ENCODE measurements at regions not wholly inside any gene's neighbourhood (a gene's known extent, or its start where the extent isn't known, plus 50 kb on each side); places are given as distances from the start of the nearest gene placed in this dataset.
A peak's percentile ranks its signal among the peaks of the same experiment; 100 is the strongest.

- WGBS = 78% methylated on average over 3 of the region's 3 CpGs
- peaks cover 4 to 24% (median 22%) of the 10 kb centered on the region in 4 donors for H3K4me1 ChIP-seq (ENCODE audit: control insufficient read depth in 4 of 4, insufficient read depth in 4 of 4, low read length in 3 of 4)
Observed at GRCh38 chrX:38923451-38923969, 122.3 kb downstream of the MID1IP1 start.

More at GRCh38 chrX:38923451-38923969, 122.3 kb downstream of the MID1IP1 start:
- Histone ChIP-seq H3K36me3 (ENCODE audit: control insufficient read depth in 4 of 4, insufficient read depth in 3 of 4, low read depth in 1 of 4, low read length in 3 of 4) (no peaks in the 10 kb centered on the region), H3K27ac (ENCODE audit: low read depth in 1 of 2, low read length in 2 of 2) (no peak overlapping the region), H3K9ac (ENCODE audit: low read depth in 1 of 2, low read length in 2 of 2) (no peak overlapping the region), H3K27me3 (ENCODE audit: control insufficient read depth in 4 of 4, insufficient read depth in 4 of 4, low read length in 3 of 4) (peaks cover 0 to 6% (median 0%) of the 10 kb centered on the region in 4 donors), H3K9me3 (ENCODE audit: control insufficient read depth in 4 of 4, low read length in 3 of 4) (no peaks in the 10 kb centered on the region), H3K4me3 (ENCODE audit: low read depth in 1 of 3, low read length in 3 of 3) (no peak overlapping the region)
- TF ChIP-seq REST (IDR thresholded peaks at IDR 0.05) (no peak), EGR1 (IDR thresholded peaks at IDR 0.05; ENCODE audit: low read depth in 2 of 2) (no peak), FOXA1 (IDR thresholded peaks at IDR 0.05) (no peak), YY1 (IDR thresholded peaks at IDR 0.05) (peak; percentile 27), FOXA2 (IDR thresholded peaks at IDR 0.05) (no peak), CTCF (IDR thresholded peaks at IDR 0.05; ENCODE audit: low read depth, low read length, missing input control) (no peak), ZBTB33 (IDR thresholded peaks at IDR 0.05) (no peak), JUND (IDR thresholded peaks at IDR 0.05) (no peak), HNF4G (IDR thresholded peaks at IDR 0.05) (no peak), ATF3 (IDR thresholded peaks at IDR 0.05) (no peak), HNF4A (conservative IDR thresholded peaks at IDR 0.05) (peak; percentile 64 to 68), RXRA (IDR thresholded peaks at IDR 0.05) (peak in 1 of 2 donors; percentile 45), RAD21 (IDR thresholded peaks at IDR 0.05) (peak in 1 of 2 donors; percentile 12), GABPA (IDR thresholded peaks at IDR 0.05 in 1 of 2, conservative IDR thresholded peaks at IDR 0.05 in 1 of 2) (no peak), SP1 (IDR thresholded peaks at IDR 0.05) (peak; percentile 22), NR2F2 (IDR thresholded peaks at IDR 0.05) (no peak), TAF1 (conservative IDR thresholded peaks at IDR 0.05) (no peak), MAX (IDR thresholded peaks at IDR 0.05) (no peak)
- no peak for DNase-seq (ENCODE audit: low spot score)
